ENCODE measurements at regions not wholly inside any gene's neighbourhood (a gene's known extent, or its start where the extent isn't known, plus 50 kb on each side); places are given as distances from the start of the nearest gene placed in this dataset.

DNA sequence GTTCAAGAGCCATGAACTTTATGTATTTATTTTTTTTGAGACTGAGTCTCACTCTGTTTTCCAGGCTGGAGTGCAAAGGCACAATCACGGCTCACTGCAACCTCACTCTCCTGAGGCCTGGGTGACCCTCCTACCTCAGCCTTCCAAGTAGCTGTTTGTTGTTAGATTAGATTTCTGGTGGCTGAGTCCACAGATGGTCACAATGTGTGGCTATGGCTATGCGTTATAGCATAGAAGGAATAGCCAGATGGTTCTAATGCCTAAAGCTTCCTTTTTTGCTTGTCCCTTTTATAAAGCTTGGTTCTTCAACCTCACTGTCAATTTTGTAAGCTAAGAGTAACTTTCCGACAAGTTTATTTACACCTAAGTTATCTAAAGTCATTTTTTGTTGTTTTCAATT is 62.3 kb upstream of the FMN2 start:
- TF ChIP-seq, protein P1, sequence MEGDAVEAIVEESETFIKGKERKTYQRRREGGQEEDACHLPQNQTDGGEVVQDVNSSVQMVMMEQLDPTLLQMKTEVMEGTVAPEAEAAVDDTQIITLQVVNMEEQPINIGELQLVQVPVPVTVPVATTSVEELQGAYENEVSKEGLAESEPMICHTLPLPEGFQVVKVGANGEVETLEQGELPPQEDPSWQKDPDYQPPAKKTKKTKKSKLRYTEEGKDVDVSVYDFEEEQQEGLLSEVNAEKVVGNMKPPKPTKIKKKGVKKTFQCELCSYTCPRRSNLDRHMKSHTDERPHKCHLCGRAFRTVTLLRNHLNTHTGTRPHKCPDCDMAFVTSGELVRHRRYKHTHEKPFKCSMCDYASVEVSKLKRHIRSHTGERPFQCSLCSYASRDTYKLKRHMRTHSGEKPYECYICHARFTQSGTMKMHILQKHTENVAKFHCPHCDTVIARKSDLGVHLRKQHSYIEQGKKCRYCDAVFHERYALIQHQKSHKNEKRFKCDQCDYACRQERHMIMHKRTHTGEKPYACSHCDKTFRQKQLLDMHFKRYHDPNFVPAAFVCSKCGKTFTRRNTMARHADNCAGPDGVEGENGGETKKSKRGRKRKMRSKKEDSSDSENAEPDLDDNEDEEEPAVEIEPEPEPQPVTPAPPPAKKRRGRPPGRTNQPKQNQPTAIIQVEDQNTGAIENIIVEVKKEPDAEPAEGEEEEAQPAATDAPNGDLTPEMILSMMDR (IDR thresholded peaks at IDR 0.05 in 4 of 5, conservative IDR thresholded peaks at IDR 0.05 in 1 of 5): no peak
- no peak for TF ChIP-seq POLR2A (IDR thresholded peaks at IDR 0.05)

Data from gastrocnemius medialis (tissue), 4 donors.